K562 (cell line): ENCODE measurements at regions not wholly inside any gene's neighbourhood (a gene's known extent, or its start where the extent isn't known, plus 50 kb on each side); places are given as distances from the start of the nearest gene placed in this dataset.

Experiments
- ATAC-seq: fragments of 200-7000 bp; cut with Tn5 transposase; 3 replicates; pipeline ENCODE4 v1.9.1; 2020; ENCODE audit warnings: moderate library complexity
- BruUV-seq: library from RNA; stranded (reverse); fragments of 400-500 nt; replicated peaks from 2 replicates; lab custom pipeline; 2021; lab: Mats Ljungman, UMichigan
- CTCF ChIA-PET: fragments of 300-600 bp; formaldehyde crosslinking; extraction: SDS; loops from one replicate; lab custom pipeline; 2021; ENCODE audit warnings: low intra/inter-chr PET ratio; lab: Yijun Ruan, JAX
- POLR2A ChIA-PET: fragments of 300-600, 350-650 bp; sonication (Branson Sonifier 250); formaldehyde crosslinking; extraction: SDS; loops from one replicate; lab custom pipeline; 2021; ENCODE audit warnings: antibody characterized with exemption, inconsistent platforms; lab: Yijun Ruan, JAX
- DNase-seq, 4 experiments: peaks; one replicate each; pipeline versions ENCODE4 v3.0.0 to v3.0.0-alpha.2; 2011 to 2018; ENCODE audit warnings: low spot score in 3 of 4, mixed read lengths in 3 of 4; ENCODE audit errors: extremely low read depth in 1 of 4
- FAIRE-seq: peaks from 2 replicates; lab custom pipeline; 2011; peaks lifted over from hg19 to GRCh38; lab: Jason Lieb, UNC
- H2AFZ ChIP-seq: 2 replicates; pipeline ENCODE4 v1.6.0; 2011; ENCODE audit warnings: low read depth, low read length, control low read depth, inconsistent platforms
- H3K27ac ChIP-seq: fragments of 200-600 bp; 3 replicates; pipeline ENCODE4 v1.8.0; 2011; ENCODE audit warnings: low read depth, mild to moderate bottlenecking, control low read depth, inconsistent platforms, low read length, moderate library complexity, mixed read lengths; ENCODE audit errors: extremely low read depth
- H3K27me3 ChIP-seq, 2 experiments: fragments of 300-600 bp in 1 of 2; 2 replicates in 1 of 2; 3 replicates in 1 of 2; pipeline versions ENCODE4 v1.6.0 to v1.8.0; 2011; ENCODE audit warnings: inconsistent platforms in 2 of 2, low read length in 2 of 2, mild to moderate bottlenecking in 1 of 2, mixed read lengths in 1 of 2, moderate library complexity in 1 of 2; ENCODE audit not compliant: control insufficient read depth in 2 of 2, insufficient read depth in 2 of 2
- H3K36me3 ChIP-seq: fragments of 300-600 bp; 3 replicates; pipeline ENCODE4 v1.8.0; 2011; ENCODE audit warnings: mild to moderate bottlenecking, low read length, inconsistent platforms; ENCODE audit not compliant: control insufficient read depth, insufficient read depth
- H3K4me1 ChIP-seq, 2 experiments: fragments of 200-600 bp in 1 of 2; replicated peaks in 1 of 2; 2 replicates in 1 of 2; 3 replicates in 1 of 2; pipeline versions ENCODE4 v1.5.1 to v1.8.0; 2011; ENCODE audit warnings: inconsistent platforms in 2 of 2, low read length in 2 of 2, mild to moderate bottlenecking in 1 of 2, mixed read lengths in 1 of 2, moderate library complexity in 1 of 2; ENCODE audit not compliant: control insufficient read depth in 2 of 2, insufficient read depth in 2 of 2
- H3K4me2 ChIP-seq: 2 replicates; pipeline ENCODE4 v1.6.1; 2011; ENCODE audit warnings: low read length, control low read depth, inconsistent platforms, mixed read lengths; ENCODE audit not compliant: insufficient read depth
- H3K4me3 ChIP-seq: fragments of 200-600 bp; sonication (generic), shearing (Covaris generic); 2 replicates; pipeline ENCODE4 v1.5.1; 2016; ENCODE audit warnings: control low read depth, inconsistent platforms
- H3K79me2 ChIP-seq: fragments of 200-600 bp; 3 replicates; pipeline ENCODE4 v1.8.0; 2011; ENCODE audit warnings: low read length, inconsistent platforms; ENCODE audit not compliant: control insufficient read depth, insufficient read depth
- H3K9ac ChIP-seq, 2 experiments: 2 replicates each; pipeline versions ENCODE4 v1.6.0 to v1.6.1; 2011; ENCODE audit warnings: low read depth in 2 of 2, low read length in 2 of 2, control low read depth in 1 of 2, inconsistent platforms in 1 of 2, mild to moderate bottlenecking in 1 of 2, mixed read lengths in 1 of 2; ENCODE audit not compliant: insufficient read depth in 1 of 2
- H3K9me1 ChIP-seq: one replicate; pipeline ENCODE4 v1.6.0; 2011; ENCODE audit warnings: inconsistent platforms, mild to moderate bottlenecking, low read length, moderate library complexity; ENCODE audit not compliant: control insufficient read depth, insufficient read depth
- H3K9me3 ChIP-seq: replicated peaks from 2 replicates; pipeline ENCODE4 v1.5.1; 2011; ENCODE audit warnings: low read depth, low read length, inconsistent platforms; ENCODE audit not compliant: control insufficient read depth, insufficient read depth
- H4K20me1 ChIP-seq: replicated peaks from 2 replicates; pipeline ENCODE4 v1.6.1; 2011; ENCODE audit warnings: low read length, inconsistent platforms, mixed read lengths; ENCODE audit not compliant: control insufficient read depth, insufficient read depth
- ARID3A ChIP-seq: IDR thresholded peaks from 2 replicates; pipeline ENCODE4 v1.6.1; 2012; ENCODE audit warnings: low read depth, low read length, improper control_type of control experiment, borderline replicate concordance
- CBX5 ChIP-seq: IDR thresholded peaks from 2 replicates; pipeline ENCODE4 v1.6.1; 2014; ENCODE audit warnings: low read depth, borderline replicate concordance
- ELF2 ChIP-seq: fragments of 250-450 bp; sonication (Bioruptor Pico); IDR thresholded peaks from 2 replicates; pipeline ENCODE4 v1.5.0; 2021; ENCODE audit warnings: mild to moderate bottlenecking
- ERF ChIP-seq: fragments of 450-650 bp; formaldehyde crosslinking; IDR thresholded peaks from 2 replicates; pipeline ENCODE4 v1.4.0; 2020; ENCODE audit warnings: mild to moderate bottlenecking, mixed read lengths
- GTF2E2 ChIP-seq: fragments of 200-800 bp; sonication (Bioruptor generic); IDR thresholded peaks from 2 replicates; pipeline ENCODE4 v1.6.1; 2016; ENCODE audit warnings: missing genetic modification characterization, missing compliant biosample characterization
- NR2C2 ChIP-seq, 2 experiments: fragments of 200-800 bp in 1 of 2; sonication (Bioruptor generic) in 1 of 2; sonication (generic) in 1 of 2; formaldehyde crosslinking in 1 of 2; IDR thresholded peaks; 2 replicates each; pipeline versions ENCODE4 v1.6.1 to v1.8.0; 2016 to 2022; ENCODE audit warnings: mild to moderate bottlenecking in 1 of 2, missing compliant biosample characterization in 1 of 2, missing genetic modification characterization in 1 of 2, missing genetic modification reagents in 1 of 2
- NUFIP1 ChIP-seq: fragments of 450-650 bp; IDR thresholded peaks from 2 replicates; pipeline ENCODE4 v1.6.1; 2018; ENCODE audit not compliant: partially characterized antibody
- PHB ChIP-seq: fragments of 250-450 bp; sonication (Bioruptor Pico); IDR thresholded peaks from 2 replicates; pipeline ENCODE4 v1.5.0; 2021
- RBFOX2 ChIP-seq: fragments of 200-400 bp; formaldehyde crosslinking; IDR thresholded peaks from 2 replicates; pipeline ENCODE4 v1.6.1; 2017; ENCODE audit warnings: low read depth, mild to moderate bottlenecking, low read length, moderate library complexity
- SFPQ ChIP-seq: fragments of 200-400 bp; formaldehyde crosslinking; IDR thresholded peaks from 2 replicates; pipeline ENCODE4 v1.6.1; 2017; ENCODE audit warnings: mild to moderate bottlenecking, low read depth, low read length, moderate library complexity
- SUPT5H ChIP-seq: fragments of 450-650 bp; IDR thresholded peaks from 2 replicates; pipeline ENCODE4 v1.6.1; 2016
- TAF7 ChIP-seq: fragments of 450-650 bp; IDR thresholded peaks from 2 replicates; pipeline ENCODE4 v1.6.1; 2016; ENCODE audit warnings: missing genetic modification characterization, missing compliant biosample characterization
- TBP ChIP-seq: optimal IDR thresholded peaks from 2 replicates; pipeline ENCODE3; 2011; ENCODE audit warnings: low read depth, low read length, improper control_type of control experiment
- ZBTB1 ChIP-seq: sonication (generic); formaldehyde crosslinking; IDR thresholded peaks from 2 replicates; pipeline ENCODE4 v1.8.1; 2023; ENCODE audit warnings: missing genetic modification reagents, low read depth, mild to moderate bottlenecking, borderline replicate concordance
- ZBTB26 ChIP-seq: fragments of 450-650 bp; formaldehyde crosslinking; IDR thresholded peaks from 2 replicates; pipeline ENCODE4 v1.4.0; 2022; ENCODE audit warnings: missing genetic modification characterization
- ZBTB33 ChIP-seq: sonication (generic); formaldehyde crosslinking; IDR thresholded peaks from 2 replicates; pipeline ENCODE4 v1.8.1; 2023; ENCODE audit warnings: mild to moderate bottlenecking, missing genetic modification reagents
- ZKSCAN3 ChIP-seq: fragments of 250-450 bp; sonication (Bioruptor Pico); IDR thresholded peaks from 2 replicates; pipeline ENCODE4 v1.4.0; 2020
- ZNF436 ChIP-seq: fragments of 250-450, 450-650 bp; sonication (Bioruptor Pico); formaldehyde crosslinking; IDR thresholded peaks from 2 replicates; pipeline ENCODE4 v1.7.0; 2020; ENCODE audit warnings: mild to moderate bottlenecking
- WGBS: fragments of 100-300 bp; shearing (Covaris generic); methylation state at CpG from one replicate; pipeline ENCODE4 v1.1.6; 2016; ENCODE audit warnings: low coverage, mixed read lengths; ENCODE audit not compliant: insufficient coverage; ENCODE audit errors: missing lambda C conversion rate; 5-methylcytosine and 5-hydroxymethylcytosine counted together
- in situ Hi-C: fragments of 300-500 bp; cut with MboI; formaldehyde crosslinking; loops from 4 replicates; pipeline ENCODE4 v1.15.0; 2018; ENCODE audit warnings: inconsistent platforms, mixed read lengths
- intact Hi-C: fragments of 100-400 bp; cut with micrococcal nuclease; formaldehyde crosslinking; loops from 2 replicates; pipeline ENCODE4 v1.14.2; 2022

- ChIA-PET POLR2A (no interaction called here), CTCF (no interaction called here)
- in situ Hi-C loops (no loop called here), intact Hi-C loops (no loop called here)
- Histone ChIP-seq H3K9ac (no peak overlapping the region), H3K79me2 (no peaks in the 10 kb centered on the region), H3K4me3 (no peak overlapping the region), H3K9me1 (no peaks in the 10 kb centered on the region), H3K4me2 (no peak overlapping the region), H3K4me1 (no peaks in the 10 kb centered on the region), H3K9me3 (no peaks in the 10 kb centered on the region), H2AFZ (no peak overlapping the region), H3K36me3 (no peaks in the 10 kb centered on the region), H4K20me1 (no peaks in the 10 kb centered on the region), H3K27me3 (no peaks in the 10 kb centered on the region), H3K27ac (no peak overlapping the region)
- ATAC-seq (no peak), FAIRE-seq (no peak), DNase-seq (no peak)
- no TSS peak for BruUV-seq
- 4% methylated on average over 21 of the region's 29 CpGs for WGBS
- TF ChIP-seq ZBTB26 (CRISPR knock-in tag), result no peak
- no peak for TF ChIP-seq ZBTB33 (CRISPR knock-in tag)
- no peak for TF ChIP-seq ARID3A
- TF ChIP-seq SFPQ, result no peak
- no peak for TF ChIP-seq GTF2E2 (tag)
- no peak for TF ChIP-seq SUPT5H
- TF ChIP-seq ELF2 (CRISPR knock-in tag), result no peak
- TF ChIP-seq TAF7 (tag), result no peak
- no peak for TF ChIP-seq ERF
- no peak for TF ChIP-seq RBFOX2
- no peak for TF ChIP-seq TBP
- no peak for TF ChIP-seq ZKSCAN3 (CRISPR knock-in tag)
- no peak for TF ChIP-seq PHB (CRISPR knock-in tag)
- TF ChIP-seq ZBTB1 (CRISPR knock-in tag), result no peak
- TF ChIP-seq CBX5, result no peak
- no peak for TF ChIP-seq NUFIP1
- TF ChIP-seq ZNF436 (CRISPR knock-in tag), result no peak
- no peak for TF ChIP-seq NR2C2 (CRISPR knock-in tag; IDR thresholded peaks at IDR 0.05)
- no peak for TF ChIP-seq NR2C2 (tag; IDR thresholded peaks at IDR 0.05)
These were observed 502.3 kb upstream of the FOXG1 start for GRCh38 chr14:28264306-28264705.
